H9 (cell line): ENCODE measurements at regions not wholly inside any gene's neighbourhood (a gene's known extent, or its start where the extent isn't known, plus 50 kb on each side); places are given as distances from the start of the nearest gene placed in this dataset.

Experiments
- DNase-seq: peaks from one replicate; pipeline ENCODE4 v3.0.0-alpha.2; 2017
- H2AFZ ChIP-seq: one replicate; pipeline ENCODE4 v1.6.1; 2013; ENCODE audit warnings: mild to moderate bottlenecking, low read length, control low read depth, moderate library complexity
- H2AK5ac ChIP-seq: 2 replicates; pipeline ENCODE4 v1.6.1; 2013; ENCODE audit warnings: low read length, control low read depth, mixed read lengths; ENCODE audit not compliant: insufficient read length
- H2BK120ac ChIP-seq: one replicate; pipeline ENCODE4 v1.6.1; 2013; ENCODE audit warnings: low read depth, mild to moderate bottlenecking, low read length, control low read depth, inconsistent platforms; ENCODE audit not compliant: poor library complexity, severe bottlenecking
- H2BK12ac ChIP-seq: 2 replicates; pipeline ENCODE4 v1.6.1; 2013; ENCODE audit warnings: low read length, control low read depth, mixed read lengths, low read depth; ENCODE audit not compliant: insufficient read length
- H2BK15ac ChIP-seq: 2 replicates; pipeline ENCODE4 v1.6.1; 2013; ENCODE audit warnings: low read depth, low read length, control low read depth
- H2BK20ac ChIP-seq: one replicate; pipeline ENCODE4 v1.6.1; 2013; ENCODE audit warnings: low read depth, mild to moderate bottlenecking, low read length, control low read depth, inconsistent platforms; ENCODE audit not compliant: poor library complexity, severe bottlenecking
- H2BK5ac ChIP-seq: 2 replicates; pipeline ENCODE4 v1.6.1; 2013; ENCODE audit warnings: low read length, control low read depth, mixed read lengths; ENCODE audit not compliant: insufficient read length
- H3K14ac ChIP-seq: 2 replicates; pipeline ENCODE4 v1.6.1; 2013; ENCODE audit warnings: low read length, control low read depth; ENCODE audit not compliant: insufficient read depth
- H3K18ac ChIP-seq: 2 replicates; pipeline ENCODE4 v1.6.1; 2013; ENCODE audit warnings: low read depth, mild to moderate bottlenecking, mixed read lengths, low read length, control low read depth; ENCODE audit not compliant: insufficient read length
- H3K23ac ChIP-seq: 2 replicates; pipeline ENCODE4 v1.6.1; 2013; ENCODE audit warnings: low read length, control low read depth, mixed read lengths, low read depth; ENCODE audit not compliant: insufficient read length
- H3K23me2 ChIP-seq: 2 replicates; pipeline ENCODE4 v1.6.1; 2013; ENCODE audit warnings: low read depth, mild to moderate bottlenecking, mixed read lengths, low read length, control low read depth; ENCODE audit not compliant: insufficient read length, poor library complexity, severe bottlenecking
- H3K27ac ChIP-seq: 2 replicates; pipeline ENCODE4 v1.5.1; 2013; ENCODE audit warnings: low read length, control low read depth, mixed read lengths, low read depth; ENCODE audit not compliant: insufficient read length
- H3K27me3 ChIP-seq: 2 replicates; pipeline ENCODE4 v1.6.1; 2013; ENCODE audit warnings: low read length, control low read depth, inconsistent platforms; ENCODE audit not compliant: insufficient read depth
- H3K4ac ChIP-seq: 2 replicates; pipeline ENCODE4 v1.6.1; 2013; ENCODE audit warnings: low read depth, mild to moderate bottlenecking, control low read depth, inconsistent platforms, low read length, moderate library complexity
- H3K4me1 ChIP-seq: 2 replicates; pipeline ENCODE4 v1.6.1; 2013; ENCODE audit warnings: low read length, control low read depth, inconsistent platforms; ENCODE audit not compliant: insufficient read depth
- H3K4me2 ChIP-seq: 2 replicates; pipeline ENCODE4 v1.6.1; 2013; ENCODE audit warnings: low read length, control low read depth, mixed read lengths; ENCODE audit not compliant: insufficient read length, insufficient read depth
- H3K56ac ChIP-seq: 2 replicates; pipeline ENCODE4 v1.6.1; 2013; ENCODE audit warnings: low read depth, mild to moderate bottlenecking, mixed read lengths, low read length, control low read depth; ENCODE audit not compliant: insufficient read length
- H3K79me1 ChIP-seq: 2 replicates; pipeline ENCODE4 v1.6.1; 2013; ENCODE audit warnings: low read depth, mild to moderate bottlenecking, moderate library complexity, low read length, control low read depth, inconsistent platforms; ENCODE audit not compliant: insufficient read depth, poor library complexity, severe bottlenecking
- H3K79me2 ChIP-seq: 2 replicates; pipeline ENCODE4 v1.6.1; 2013; ENCODE audit warnings: low read length, control low read depth, inconsistent platforms; ENCODE audit not compliant: insufficient read depth
- H3K9ac ChIP-seq: 2 replicates; pipeline ENCODE4 v1.6.1; 2013; ENCODE audit warnings: low read length, control low read depth, mixed read lengths; ENCODE audit not compliant: insufficient read length; ENCODE audit errors: extremely low read depth
- H3K9me3 ChIP-seq: one replicate; pipeline ENCODE4 v1.6.1; 2013; ENCODE audit warnings: low read depth, low read length, inconsistent platforms; ENCODE audit not compliant: control insufficient read depth
- H3T11ph ChIP-seq: one replicate; pipeline ENCODE4 v1.6.1; 2013; ENCODE audit warnings: mild to moderate bottlenecking, low read length, control low read depth, inconsistent platforms
- H4K20me1 ChIP-seq: one replicate; pipeline ENCODE4 v1.6.1; 2013; ENCODE audit not compliant: control insufficient read depth, insufficient read length, insufficient read depth
- H4K5ac ChIP-seq: 2 replicates; pipeline ENCODE4 v1.6.1; 2013; ENCODE audit warnings: low read depth, mild to moderate bottlenecking, mixed read lengths, low read length, control low read depth; ENCODE audit not compliant: insufficient read length
- H4K8ac ChIP-seq: replicated peaks from 2 replicates; pipeline ENCODE4 v1.6.1; 2013; ENCODE audit warnings: low read length, control low read depth, mixed read lengths, low read depth; ENCODE audit not compliant: insufficient read length
- H4K91ac ChIP-seq: 2 replicates; pipeline ENCODE4 v1.6.1; 2013; ENCODE audit warnings: low read depth, mild to moderate bottlenecking, moderate library complexity, mixed read lengths, low read length, control low read depth; ENCODE audit not compliant: insufficient read length
- H3K27ac Mint-ChIP-seq, 3 experiments: 2 replicates in 2 of 3; 3 replicates in 1 of 3; pipeline ENCODE4 v1.8.0; 2020 to 2021; ENCODE audit warnings: mixed read lengths in 3 of 3, mild to moderate bottlenecking in 1 of 3, moderate library complexity in 1 of 3
- H3K27me3 Mint-ChIP-seq: 2 replicates; pipeline ENCODE4 v1.8.0; 2021; ENCODE audit warnings: low read depth, mild to moderate bottlenecking, moderate library complexity, mixed read lengths
- H3K36me3 Mint-ChIP-seq, 3 experiments: 2 replicates in 2 of 3; 3 replicates in 1 of 3; pipeline ENCODE4 v1.8.0; 2020 to 2021; ENCODE audit warnings: low read depth in 3 of 3, mixed read lengths in 3 of 3; ENCODE audit not compliant: insufficient read depth in 1 of 3
- H3K4me1 Mint-ChIP-seq, 2 experiments: 2 replicates each; pipeline ENCODE4 v1.8.0; 2020; ENCODE audit warnings: mixed read lengths in 2 of 2
- H3K4me3 Mint-ChIP-seq, 2 experiments: 2 replicates in 1 of 2; 3 replicates in 1 of 2; pipeline ENCODE4 v1.8.0; 2020 to 2021; ENCODE audit warnings: mild to moderate bottlenecking in 2 of 2, mixed read lengths in 2 of 2, moderate library complexity in 1 of 2
- H3K9me3 Mint-ChIP-seq, 2 experiments: 2 replicates in 1 of 2; 3 replicates in 1 of 2; pipeline ENCODE4 v1.8.0; 2020; ENCODE audit warnings: mild to moderate bottlenecking in 2 of 2, mixed read lengths in 2 of 2, moderate library complexity in 1 of 2
- WGBS: extraction: QIAGEN DNeasy Blood & Tissue Kit; methylation state at CpG from one replicate; pipeline ENCODE4 v1.1.7; 2013; ENCODE audit warnings: missing lambda C conversion rate, low lambda C conversion rate, mixed read lengths; ENCODE audit not compliant: insufficient read length; ENCODE audit errors: extremely low coverage; 5-methylcytosine and 5-hydroxymethylcytosine counted together
- TF ChIP-seq, protein P1 (sequence below): fragments of 200-600 bp; sonication (generic); conservative IDR thresholded peaks from 3 replicates; pipeline ENCODE4 v1.8.0; 2021; ENCODE audit warnings: antibody characterized with exemption, mild to moderate bottlenecking

DNA sequence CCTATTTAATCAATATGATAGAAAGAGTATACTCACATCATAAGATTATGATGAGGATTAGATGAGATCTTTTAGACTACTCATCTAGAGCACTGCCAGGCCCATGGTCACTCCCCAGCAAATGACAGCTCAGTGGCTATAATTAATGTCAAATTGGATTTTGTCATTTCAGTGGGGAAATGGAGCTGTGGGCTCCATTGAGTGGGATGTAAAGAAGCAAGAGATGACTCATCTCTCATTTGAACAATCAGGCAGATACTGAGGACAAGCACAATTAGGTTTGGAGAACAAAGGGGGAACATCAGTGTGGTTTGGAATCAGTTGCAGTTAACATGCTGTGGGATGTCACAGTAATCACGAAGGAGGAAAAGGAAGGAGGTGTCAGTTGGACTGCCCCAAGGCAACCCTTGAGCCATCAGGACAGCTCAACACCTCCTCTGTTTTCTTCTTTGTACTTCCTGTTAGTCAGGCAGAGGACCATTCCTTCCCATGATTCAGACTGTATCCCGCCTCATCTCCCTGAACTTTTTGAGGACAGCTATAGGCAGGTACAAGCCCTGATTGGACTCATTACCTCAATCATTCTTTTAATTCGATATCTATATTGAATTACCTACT is 473.7 kb upstream of the ISX start:
- Histone ChIP-seq H3K4me2 (no peak overlapping the region), H3K27ac (no peak overlapping the region), H3K79me2 (no peaks in the 10 kb centered on the region), H2AK5ac (no peak overlapping the region), H2BK20ac (no peak overlapping the region), H4K20me1 (no peaks in the 10 kb centered on the region), H3K4ac (no peak overlapping the region), H2BK15ac (no peak overlapping the region), H3K56ac (no peak overlapping the region), H3K23ac (no peak overlapping the region), H2AFZ (no peak overlapping the region), H4K5ac (no peak overlapping the region), H4K91ac (no peak overlapping the region), H3K4me1 (no peaks in the 10 kb centered on the region), H3K23me2 (no peaks in the 10 kb centered on the region), H3K27me3 (no peaks in the 10 kb centered on the region), H2BK12ac (no peak overlapping the region), H3T11ph (no peak overlapping the region), H3K18ac (no peak overlapping the region), H3K14ac (no peak overlapping the region), H4K8ac (no peak overlapping the region), H3K9me3 (no peaks in the 10 kb centered on the region), H2BK120ac (no peak overlapping the region), H2BK5ac (no peak overlapping the region), H3K9ac (no peak overlapping the region), H3K79me1 (no peaks in the 10 kb centered on the region)
- Mint-ChIP-seq H3K27ac (no peak overlapping the region), H3K36me3 (no peaks in the 10 kb centered on the region), H3K9me3 (no peaks in the 10 kb centered on the region), H3K27me3 (peaks cover 2% of the 10 kb centered on the region), H3K4me3 (no peak overlapping the region), H3K4me1 (peaks cover 0 to 4% of the 10 kb centered on the region in 2 experiments; a peak in 2 of 4 replicates)
- DNase-seq, result no peak
- no CpG with 5 or more reads among the region's 3 CpGs for WGBS
- TF ChIP-seq, protein P1, sequence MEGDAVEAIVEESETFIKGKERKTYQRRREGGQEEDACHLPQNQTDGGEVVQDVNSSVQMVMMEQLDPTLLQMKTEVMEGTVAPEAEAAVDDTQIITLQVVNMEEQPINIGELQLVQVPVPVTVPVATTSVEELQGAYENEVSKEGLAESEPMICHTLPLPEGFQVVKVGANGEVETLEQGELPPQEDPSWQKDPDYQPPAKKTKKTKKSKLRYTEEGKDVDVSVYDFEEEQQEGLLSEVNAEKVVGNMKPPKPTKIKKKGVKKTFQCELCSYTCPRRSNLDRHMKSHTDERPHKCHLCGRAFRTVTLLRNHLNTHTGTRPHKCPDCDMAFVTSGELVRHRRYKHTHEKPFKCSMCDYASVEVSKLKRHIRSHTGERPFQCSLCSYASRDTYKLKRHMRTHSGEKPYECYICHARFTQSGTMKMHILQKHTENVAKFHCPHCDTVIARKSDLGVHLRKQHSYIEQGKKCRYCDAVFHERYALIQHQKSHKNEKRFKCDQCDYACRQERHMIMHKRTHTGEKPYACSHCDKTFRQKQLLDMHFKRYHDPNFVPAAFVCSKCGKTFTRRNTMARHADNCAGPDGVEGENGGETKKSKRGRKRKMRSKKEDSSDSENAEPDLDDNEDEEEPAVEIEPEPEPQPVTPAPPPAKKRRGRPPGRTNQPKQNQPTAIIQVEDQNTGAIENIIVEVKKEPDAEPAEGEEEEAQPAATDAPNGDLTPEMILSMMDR, result no peak
